ENCODE measurements at regions not wholly inside any gene's neighbourhood (a gene's known extent, or its start where the extent isn't known, plus 50 kb on each side); places are given as distances from the start of the nearest gene placed in this dataset.
"Not testable (repeated sequence)": the region's sequence is repeated elsewhere in the genome, so short reads cannot be mapped to it uniquely, and the experiment has no call there.

GRCh38 chrX:8105531-8105930 is 65.5 kb downstream of the VCX2 start:
- no peak for DNase-seq

GRCh38 chrX:8103655-8104054 is 67.4 kb downstream of the VCX2 start:
- no peak for DNase-seq

- peak in 1 of 3 donors; percentile 21 for DNase-seq
Measured at GRCh38 chrX:8091510-8091909, 79.6 kb downstream of the VCX2 start.

DNA sequence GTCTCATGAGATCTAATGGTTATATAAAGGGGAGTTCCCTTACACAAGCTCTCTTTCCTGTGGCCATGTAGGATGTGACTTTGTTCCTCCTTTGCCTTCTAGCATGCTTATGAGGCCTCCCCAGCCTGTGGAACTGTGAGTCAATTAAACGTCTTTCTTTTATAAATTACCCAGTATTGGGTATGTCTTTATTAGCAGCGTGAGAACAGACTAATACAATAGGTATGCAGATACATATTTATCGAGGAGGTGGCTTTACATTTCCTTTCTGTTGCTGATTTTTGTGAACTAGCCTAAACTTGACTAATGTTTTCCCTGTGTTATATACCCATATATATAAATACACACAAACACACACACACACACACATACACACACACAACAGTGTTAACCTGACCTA is 80.2 kb downstream of the VCX2 start:
- DNase-seq: no peak

DNA sequence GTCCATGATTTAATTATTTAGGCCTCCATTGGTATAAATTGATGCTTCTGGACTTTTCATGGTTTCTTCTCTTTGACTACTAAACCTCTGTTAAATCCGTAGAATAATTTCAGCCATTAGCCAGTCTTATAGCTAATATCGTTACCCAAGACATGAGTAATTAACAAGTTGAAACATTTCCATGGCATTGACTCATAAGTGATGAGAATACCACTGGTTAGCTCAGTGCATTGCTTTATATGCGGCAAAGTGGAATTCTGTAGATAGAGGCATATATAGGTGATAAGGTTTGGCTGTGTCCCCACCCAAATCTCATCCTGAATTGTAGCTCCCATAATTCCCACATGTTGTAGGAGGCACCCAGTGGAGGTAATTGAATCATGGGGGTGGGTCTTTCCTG is 80.6 kb downstream of the VCX2 start:
- no peak for DNase-seq

DNA sequence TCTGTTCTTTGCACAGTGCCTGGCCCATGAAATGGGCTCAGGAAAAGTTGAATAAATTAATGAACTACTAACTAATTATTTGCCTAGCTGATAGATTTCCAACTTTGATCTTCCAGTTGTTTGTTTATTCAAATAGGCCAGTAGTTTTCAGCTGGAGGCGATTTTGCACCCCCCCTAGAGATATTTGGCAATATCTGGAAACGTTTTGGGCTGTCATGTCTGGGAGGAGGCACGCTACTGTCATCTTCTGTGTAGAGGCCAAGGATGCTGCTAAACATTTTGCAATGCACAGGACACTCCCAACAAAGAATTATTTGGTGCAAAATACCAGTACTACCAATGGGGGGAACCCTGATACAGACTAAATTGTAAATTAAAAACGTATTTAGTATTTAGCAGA is 81.9 kb downstream of the VCX2 start:
- no peak for DNase-seq

DNA sequence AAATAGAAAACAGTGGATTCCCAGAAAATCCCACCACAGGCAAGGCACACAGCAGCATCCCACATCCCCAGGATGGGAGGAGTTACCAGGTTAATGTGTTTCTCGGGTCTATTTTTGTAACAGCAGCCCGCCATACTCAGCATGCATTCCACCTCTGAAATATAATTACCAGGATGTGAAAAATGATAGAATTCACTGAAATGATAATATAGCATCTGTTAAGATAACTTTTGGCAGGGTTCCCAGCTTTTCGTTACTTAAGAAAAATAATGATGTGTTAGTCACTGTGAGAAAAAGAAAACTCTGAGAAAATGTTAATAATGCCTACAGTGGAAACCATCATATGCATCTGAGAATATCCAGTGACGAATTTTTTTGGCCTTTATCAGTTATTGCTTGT is 87.1 kb downstream of the VCX2 start:
- peak; percentile 35 to 52 (median 48) for DNase-seq

DNA sequence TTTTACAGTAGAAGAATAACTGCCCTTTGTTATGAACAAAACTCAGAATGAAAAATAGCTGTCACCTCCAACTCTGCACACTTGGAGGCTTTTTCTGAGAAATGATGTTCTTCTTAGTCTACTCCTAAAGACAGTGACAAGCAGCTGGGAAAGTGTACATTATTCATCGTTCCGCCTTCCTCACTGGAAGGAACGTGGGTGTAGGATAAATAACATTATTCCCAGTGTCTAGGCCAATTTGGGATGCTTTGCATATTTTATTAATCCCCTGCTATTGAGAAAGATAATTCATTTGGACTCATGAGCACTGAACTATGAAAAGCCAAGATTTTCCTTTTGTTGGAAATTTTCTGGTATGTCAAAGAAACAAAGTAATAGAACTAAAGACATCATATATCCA is 87.8 kb downstream of the VCX2 start:
- DNase-seq: peak in 2 of 3 donors; percentile 15 to 48

DNA sequence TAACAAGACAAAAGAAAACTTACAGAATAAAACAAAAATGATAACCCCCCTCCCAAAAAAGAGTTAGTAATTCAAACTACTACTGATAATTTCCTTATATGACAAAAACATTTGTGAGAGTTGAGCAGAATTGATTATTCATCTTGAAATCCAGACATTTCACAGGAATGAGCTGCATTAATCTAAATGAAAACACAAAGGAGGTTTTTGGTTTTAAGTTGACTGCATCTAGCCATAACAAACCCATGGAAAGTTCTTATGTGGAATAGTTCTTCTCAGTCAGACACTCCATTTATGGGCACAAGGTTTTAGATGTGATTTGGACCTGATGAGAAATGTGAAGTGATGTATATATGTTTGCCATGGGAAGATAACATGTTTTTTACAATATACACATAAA is 95.4 kb downstream of the VCX2 start:
- no peak for DNase-seq

GRCh38 chrX:8067754-8068462 is 103.2 kb downstream of the VCX2 start:
- peak in 2 of 3 donors; percentile 16 to 19 for DNase-seq

- DNase-seq: no peak
Measured at GRCh38 chrX:8052909-8053308, 118.2 kb downstream of the VCX2 start.

DNA sequence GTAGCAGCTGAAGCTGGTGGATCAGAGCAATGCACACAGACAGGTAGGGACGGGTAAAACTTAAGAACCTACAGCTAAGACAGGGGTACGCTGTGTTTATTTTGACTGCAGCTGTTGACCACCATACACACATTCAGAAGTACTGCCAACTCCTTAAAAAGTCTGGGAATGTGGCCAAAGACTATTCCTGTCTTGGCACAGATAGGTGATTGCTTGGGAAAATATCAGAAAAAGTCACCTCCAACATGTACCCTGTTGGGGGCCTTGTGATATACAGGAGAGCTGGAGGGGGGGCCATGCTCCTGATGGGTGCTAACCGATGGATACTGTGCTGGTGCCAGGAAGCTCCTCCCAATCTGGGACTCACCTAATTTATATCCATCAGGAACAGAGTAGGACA is 121.2 kb downstream of the VCX2 start:
- DNase-seq: no peak

DNA sequence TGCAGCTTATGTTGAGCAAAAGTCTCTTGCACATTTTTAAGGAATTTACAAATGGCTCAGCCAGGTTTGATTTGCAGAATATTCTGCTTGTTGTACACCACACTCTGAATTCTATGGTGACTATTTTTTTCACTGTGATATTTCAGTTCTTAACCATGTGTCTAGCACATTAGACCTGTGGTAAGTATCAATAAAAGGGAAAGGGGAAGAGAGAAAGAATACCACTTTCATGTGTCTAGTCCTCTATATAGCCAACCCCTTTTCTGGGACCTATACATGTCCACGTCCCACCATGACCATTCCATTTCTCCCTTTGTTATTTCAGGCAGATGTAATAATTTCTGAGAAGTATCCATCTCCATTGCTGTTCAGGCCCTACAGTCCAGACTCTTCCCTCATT is 121.3 kb upstream of the PNPLA4 start:
- DNase-seq: no peak

DNA sequence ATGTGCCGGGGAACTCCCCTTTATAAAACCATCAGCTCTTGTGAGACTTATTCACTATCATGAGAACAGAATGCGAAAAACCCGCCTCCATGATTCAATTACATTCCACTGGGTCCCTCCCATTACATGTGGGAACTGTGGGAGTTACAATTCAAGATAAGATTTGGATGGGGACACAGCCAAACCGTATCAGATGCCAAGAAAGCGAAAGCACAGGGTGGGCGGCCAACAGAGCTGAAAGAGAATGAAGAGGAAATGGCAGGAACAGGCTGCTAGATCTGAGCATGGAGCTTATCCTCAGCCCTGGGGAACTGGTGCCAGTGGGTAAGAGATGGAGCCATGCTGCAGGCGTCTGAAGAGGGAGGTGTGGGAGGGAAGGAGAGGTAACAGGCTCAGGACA is 117.7 kb upstream of the PNPLA4 start:
- DNase-seq: no peak

DNA sequence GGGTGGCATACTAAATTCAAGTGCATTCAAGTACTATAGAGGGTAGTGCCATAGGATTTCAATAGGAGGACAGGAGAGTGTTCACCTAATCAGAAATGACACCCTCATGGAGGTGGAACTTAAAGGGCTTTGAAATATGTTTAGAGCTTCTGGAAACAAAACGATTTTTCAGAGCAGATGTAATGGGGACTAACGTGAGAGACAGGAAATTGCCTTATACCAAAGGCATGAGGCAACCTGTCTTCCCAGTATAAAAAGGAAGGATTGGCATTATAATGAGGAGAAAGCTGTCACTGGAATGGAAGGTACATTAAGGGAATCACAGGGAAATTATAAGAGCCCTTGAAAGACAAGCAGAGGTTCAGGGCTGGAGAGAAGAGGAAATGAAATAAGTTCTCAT is 116.3 kb upstream of the PNPLA4 start:
- no peak for DNase-seq

GRCh38 chrX:8043121-8043520 is 115.9 kb upstream of the PNPLA4 start:
- DNase-seq: no peak

- DNase-seq: no peak
Measured at GRCh38 chrX:8042304-8042703, 115.1 kb upstream of the PNPLA4 start.

- not testable (repeated sequence) for DNase-seq
Measured at GRCh38 chrX:8039711-8040110, 112.5 kb upstream of the PNPLA4 start.

GRCh38 chrX:8037593-8038348 is 110.6 kb upstream of the PNPLA4 start:
- peak in 1 of 3 donors; percentile 9 for DNase-seq

- no peak for DNase-seq
Measured at GRCh38 chrX:8036914-8037313, 109.7 kb upstream of the PNPLA4 start.

DNA sequence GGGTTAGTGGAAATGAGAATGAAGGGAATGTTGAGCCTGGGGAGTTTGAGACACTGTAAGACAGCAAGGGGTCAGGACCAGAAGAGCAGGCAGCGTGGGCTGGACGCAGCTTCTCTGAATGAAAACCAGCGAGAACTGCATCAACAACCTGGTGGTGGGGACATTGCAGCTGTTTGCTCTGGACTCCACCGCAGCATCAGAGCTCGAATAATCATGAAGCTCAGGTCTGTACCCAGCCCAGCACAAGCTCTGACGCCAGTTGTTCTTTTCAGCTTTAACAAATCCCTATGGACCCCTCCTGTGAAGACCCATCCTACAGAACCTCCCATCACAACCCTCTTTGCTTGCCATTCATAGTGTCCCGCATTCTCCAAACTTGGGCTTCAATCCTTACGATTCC is 106.8 kb upstream of the PNPLA4 start:
- DNase-seq: peak in 1 of 3 donors; percentile 15

DNA sequence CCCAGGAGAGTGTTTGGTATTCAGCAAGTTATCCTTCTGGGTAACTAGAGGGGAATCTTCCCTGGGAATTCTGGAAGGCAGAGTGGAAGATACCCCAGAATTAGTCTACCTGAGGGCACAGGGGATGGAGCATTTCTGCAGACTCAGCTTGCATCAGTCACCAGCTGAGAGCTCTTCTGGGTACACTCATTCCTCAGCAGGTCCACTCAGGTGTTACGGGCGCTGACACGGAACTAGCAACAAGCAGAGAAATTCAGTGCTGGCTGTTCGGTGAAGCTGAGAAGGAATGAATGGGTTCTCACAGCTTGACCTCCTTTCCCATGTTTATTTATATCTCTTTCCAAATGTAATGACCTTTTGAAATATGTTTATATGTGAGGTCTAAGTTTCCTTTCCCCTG is 106.0 kb upstream of the PNPLA4 start:
- DNase-seq: no peak

- no peak for DNase-seq
Measured at GRCh38 chrX:8030361-8030760, 103.1 kb upstream of the PNPLA4 start.

- DNase-seq: no peak
Measured at GRCh38 chrX:8027827-8028226, 100.6 kb upstream of the PNPLA4 start.
